GM12874 (cell line): ENCODE measurements at regions not wholly inside any gene's neighbourhood (a gene's known extent, or its start where the extent isn't known, plus 50 kb on each side); places are given as distances from the start of the nearest gene placed in this dataset.

Experiments used
- TF ChIP-seq, protein P1 (sequence below): IDR thresholded peaks from 2 replicates; pipeline ENCODE4 v1.5.1; 2011; ENCODE audit warnings: low read depth, mild to moderate bottlenecking, control low read depth, low read length, moderate library complexity; ENCODE audit not compliant: insufficient read depth

DNA sequence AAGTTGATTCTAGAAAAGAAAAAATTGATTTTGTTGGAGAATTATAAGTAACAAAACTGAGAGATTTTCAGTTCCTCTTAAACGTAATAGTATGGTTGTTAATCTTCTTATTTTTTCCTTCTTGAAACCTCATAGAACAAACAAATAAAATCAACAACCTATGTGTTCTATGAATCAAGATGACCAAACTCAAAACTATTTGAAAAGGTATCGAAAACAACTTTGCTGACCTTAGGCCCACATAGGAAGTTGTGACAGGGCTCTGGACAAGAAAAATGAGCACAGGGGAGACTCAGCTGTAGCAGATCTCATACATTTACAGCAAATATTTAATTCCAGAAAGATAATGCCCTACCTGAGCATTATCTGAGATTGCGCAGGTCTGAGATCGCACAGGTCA lies 169.4 kb upstream of the CCNH start:
- TF ChIP-seq, protein P1, sequence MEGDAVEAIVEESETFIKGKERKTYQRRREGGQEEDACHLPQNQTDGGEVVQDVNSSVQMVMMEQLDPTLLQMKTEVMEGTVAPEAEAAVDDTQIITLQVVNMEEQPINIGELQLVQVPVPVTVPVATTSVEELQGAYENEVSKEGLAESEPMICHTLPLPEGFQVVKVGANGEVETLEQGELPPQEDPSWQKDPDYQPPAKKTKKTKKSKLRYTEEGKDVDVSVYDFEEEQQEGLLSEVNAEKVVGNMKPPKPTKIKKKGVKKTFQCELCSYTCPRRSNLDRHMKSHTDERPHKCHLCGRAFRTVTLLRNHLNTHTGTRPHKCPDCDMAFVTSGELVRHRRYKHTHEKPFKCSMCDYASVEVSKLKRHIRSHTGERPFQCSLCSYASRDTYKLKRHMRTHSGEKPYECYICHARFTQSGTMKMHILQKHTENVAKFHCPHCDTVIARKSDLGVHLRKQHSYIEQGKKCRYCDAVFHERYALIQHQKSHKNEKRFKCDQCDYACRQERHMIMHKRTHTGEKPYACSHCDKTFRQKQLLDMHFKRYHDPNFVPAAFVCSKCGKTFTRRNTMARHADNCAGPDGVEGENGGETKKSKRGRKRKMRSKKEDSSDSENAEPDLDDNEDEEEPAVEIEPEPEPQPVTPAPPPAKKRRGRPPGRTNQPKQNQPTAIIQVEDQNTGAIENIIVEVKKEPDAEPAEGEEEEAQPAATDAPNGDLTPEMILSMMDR: no peak

DNA sequence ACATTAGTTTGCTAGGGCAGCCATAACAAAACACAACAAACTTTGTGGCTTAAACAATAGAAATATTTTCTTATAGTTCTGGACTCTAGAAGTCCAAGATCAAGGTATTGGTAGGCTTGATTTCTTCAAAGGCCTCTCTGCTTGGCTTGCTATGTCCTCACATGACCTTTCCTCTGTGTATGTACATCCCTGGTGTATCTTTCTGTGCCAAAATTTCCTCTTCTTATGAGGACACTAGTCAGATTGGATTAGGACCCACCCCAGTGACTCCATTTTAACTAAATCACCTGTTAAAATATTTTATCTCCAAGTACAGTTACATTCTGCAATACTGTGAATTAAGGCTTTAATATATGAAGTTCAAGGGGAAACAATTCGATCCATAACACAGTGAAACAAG lies 168.9 kb upstream of the CCNH start:
- TF ChIP-seq, protein P1: no peak

DNA sequence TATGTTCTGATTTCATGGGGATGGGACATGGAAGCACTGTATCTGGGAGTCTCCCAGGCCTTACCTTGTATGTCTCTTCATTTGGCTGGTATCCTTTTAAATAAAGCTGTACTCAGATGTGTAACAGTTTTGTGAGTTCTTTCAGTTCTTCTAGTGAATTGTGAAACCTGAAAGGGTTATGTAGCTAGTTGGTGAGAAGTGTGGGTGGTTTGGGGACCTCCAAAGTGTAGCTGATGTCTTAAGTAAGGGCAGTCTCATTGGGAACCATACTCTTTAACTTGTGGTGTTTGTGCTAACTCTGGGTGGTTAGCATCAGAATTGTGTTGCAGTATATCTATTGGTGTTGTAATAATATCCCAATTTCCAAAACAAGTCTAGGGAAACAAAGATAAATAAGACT lies 166.9 kb upstream of the CCNH start:
- TF ChIP-seq, protein P1: no peak

DNA sequence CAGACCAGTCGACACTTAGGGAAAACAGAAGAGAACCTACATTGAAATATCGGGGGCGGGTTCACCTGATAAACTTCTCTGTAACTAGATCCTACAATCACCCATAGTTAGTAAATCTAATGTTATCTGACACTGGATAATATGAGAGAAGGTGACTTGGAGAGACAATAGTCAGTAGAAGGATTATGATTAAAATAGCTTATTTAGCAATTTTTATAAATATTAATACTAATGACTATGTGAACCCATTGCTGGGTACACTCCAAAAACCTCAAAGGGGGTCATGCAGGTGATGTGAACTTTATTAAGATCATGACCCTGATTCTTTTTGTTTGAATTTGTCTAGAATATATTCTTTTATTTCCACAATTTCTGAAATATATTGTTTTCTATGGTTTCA lies 164.1 kb upstream of the CCNH start:
- TF ChIP-seq, protein P1: no peak

DNA sequence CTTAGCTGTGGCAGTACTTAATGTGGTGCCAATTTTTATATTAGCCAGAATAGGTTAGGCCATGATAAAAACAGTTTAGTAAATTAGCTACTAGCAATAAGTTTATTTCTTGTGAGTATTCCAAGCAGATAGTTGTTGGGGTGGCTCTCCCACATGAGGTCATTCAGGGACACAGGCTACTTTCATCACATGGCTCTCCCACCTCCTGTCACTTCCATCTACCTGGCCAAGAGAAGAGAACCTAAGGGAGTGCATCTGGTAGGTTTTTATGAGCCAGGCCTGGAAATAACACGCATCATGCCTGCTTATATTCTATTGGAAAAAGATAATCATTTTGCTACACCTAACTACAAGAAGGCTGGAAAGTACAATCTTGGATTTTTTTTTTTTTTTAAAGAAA lies 161.4 kb upstream of the CCNH start:
- TF ChIP-seq, protein P1: no peak

DNA sequence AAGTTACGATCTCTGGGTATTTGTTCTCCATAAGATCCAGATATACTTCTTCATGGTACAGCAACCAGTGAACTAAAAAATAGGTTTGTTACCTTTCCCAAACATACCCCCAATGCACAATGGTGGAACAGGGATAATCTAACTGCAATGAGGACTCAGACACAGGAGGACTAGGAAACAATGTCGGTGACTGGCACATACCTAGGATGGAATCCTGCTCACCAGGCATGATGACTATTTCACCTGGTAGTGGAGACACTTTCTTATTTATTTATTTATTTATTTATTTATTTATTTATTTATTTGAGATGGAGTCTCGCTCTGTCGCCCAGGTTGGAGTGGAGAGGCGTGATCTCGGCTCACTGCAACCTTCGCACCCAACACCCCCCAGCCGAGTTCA lies 159.9 kb upstream of the CCNH start:
- TF ChIP-seq, protein P1: no peak

DNA sequence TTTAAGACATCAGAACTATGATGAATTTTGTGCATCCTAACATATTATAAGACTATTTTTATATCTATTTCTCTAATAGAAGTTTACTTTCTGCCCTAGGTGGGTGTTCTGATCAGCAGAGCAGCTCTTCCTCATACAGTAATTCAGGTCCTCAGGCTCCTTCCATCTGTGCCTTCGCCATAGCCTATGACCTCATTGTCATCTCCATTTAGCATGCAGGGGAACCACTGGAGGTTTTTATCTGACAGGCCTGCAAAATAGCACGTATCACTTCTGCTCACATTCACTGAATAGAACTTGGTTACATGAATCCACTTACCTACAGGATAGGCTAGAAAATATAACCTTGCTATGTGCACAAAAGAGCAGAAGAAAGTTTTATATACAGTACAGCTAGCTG lies 159.4 kb upstream of the CCNH start:
- TF ChIP-seq, protein P1: no peak

DNA sequence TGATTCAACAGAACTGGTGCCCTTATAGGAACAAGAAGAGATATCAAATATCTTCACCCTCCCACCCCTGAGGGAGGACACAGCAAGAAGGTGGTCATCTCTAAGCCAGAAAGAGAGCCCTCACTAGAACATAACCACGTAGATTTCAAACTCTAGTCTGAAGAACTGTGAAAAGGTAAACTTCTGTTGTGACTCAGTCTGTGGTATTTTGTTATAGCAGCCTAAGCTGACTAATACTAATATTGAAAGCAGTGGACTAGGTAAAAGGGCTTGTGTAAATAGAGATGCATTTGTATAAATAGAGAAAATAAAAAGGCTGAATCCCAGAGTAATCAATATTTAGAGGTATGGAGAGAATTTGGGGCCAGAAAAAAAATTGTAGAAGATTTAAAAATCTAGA lies 157.6 kb upstream of the CCNH start:
- TF ChIP-seq, protein P1: no peak
